SU-DHL-6 (cell line): ENCODE measurements at regions not wholly inside any gene's neighbourhood (a gene's known extent, or its start where the extent isn't known, plus 50 kb on each side); places are given as distances from the start of the nearest gene placed in this dataset.

Source experiments
- CTCF ChIP-seq: fragments of 200-600 bp; sonication (generic); IDR thresholded peaks from one replicate; pipeline ENCODE4 v1.5.1; 2017; ENCODE audit warnings: antibody characterized with exemption, mild to moderate bottlenecking, low read length, moderate library complexity; ENCODE audit not compliant: insufficient read depth, poor library complexity, severe bottlenecking
- EZH2phosphoT487 ChIP-seq: fragments of 200-600 bp; sonication (generic), shearing (Covaris generic); conservative IDR thresholded peaks from 2 replicates; pipeline ENCODE4 v1.6.1; 2018; ENCODE audit warnings: mild to moderate bottlenecking, antibody characterized with exemption, low read length, moderate library complexity, mixed read lengths

DNA sequence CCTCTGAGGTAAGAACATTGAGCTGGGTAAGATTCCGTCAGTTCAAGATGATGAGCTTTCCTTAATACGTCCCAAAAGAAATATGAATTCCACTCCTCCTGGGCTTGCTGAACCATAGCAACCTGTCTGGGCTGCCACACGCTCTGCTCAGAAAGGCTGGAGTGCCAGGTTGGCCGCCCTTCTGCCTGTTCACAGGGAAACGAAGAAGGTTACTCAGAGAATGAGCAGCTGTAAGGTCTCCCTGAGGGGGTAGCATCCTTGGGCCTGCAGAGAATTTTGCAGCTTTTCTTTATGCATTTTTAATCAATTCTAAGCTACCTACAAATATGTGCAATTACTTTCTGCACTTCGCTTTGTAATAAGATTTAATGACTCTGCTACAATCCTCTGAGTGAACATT is 130.7 kb upstream of the BACE2 start:
- no peak for TF ChIP-seq CTCF
- TF ChIP-seq EZH2phosphoT487, result no peak
